ENCODE measurements at regions not wholly inside any gene's neighbourhood (a gene's known extent, or its start where the extent isn't known, plus 50 kb on each side); places are given as distances from the start of the nearest gene placed in this dataset.

DNA sequence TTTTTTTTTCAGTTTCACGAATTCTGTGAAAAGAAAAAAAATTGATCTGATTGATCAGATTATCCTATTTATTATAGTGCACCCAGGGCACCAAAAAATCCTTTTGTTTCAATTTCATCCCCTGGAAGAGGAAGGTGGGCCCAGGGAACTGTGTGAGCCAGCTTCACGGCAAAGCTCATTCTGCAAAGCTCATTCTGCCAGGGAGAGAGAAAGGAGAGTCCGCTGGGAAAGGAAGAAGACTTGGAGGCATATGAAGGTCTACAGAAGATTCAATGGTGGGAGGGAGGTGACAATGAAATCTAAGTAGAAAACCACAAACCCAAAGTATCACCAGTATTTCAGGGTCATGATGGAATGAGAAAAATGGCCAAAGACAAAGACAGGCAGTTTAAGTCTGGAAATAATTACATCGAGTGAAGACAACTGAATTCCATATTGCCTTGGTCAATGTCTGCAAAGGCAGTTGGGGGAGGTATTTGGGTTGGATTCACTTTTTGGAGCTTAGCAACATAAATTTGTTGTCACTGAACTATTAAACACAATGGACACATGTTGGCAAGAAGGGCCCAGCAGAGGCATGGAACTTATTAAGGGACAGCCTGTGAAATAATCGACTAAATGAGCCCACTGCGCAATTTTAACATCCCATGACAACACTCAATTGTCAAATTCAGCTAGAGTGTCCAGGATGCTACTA, 587.8 kb upstream of the MKI67 start:
- DNase-seq (ENCODE audit: low spot score) = no peak

DNA sequence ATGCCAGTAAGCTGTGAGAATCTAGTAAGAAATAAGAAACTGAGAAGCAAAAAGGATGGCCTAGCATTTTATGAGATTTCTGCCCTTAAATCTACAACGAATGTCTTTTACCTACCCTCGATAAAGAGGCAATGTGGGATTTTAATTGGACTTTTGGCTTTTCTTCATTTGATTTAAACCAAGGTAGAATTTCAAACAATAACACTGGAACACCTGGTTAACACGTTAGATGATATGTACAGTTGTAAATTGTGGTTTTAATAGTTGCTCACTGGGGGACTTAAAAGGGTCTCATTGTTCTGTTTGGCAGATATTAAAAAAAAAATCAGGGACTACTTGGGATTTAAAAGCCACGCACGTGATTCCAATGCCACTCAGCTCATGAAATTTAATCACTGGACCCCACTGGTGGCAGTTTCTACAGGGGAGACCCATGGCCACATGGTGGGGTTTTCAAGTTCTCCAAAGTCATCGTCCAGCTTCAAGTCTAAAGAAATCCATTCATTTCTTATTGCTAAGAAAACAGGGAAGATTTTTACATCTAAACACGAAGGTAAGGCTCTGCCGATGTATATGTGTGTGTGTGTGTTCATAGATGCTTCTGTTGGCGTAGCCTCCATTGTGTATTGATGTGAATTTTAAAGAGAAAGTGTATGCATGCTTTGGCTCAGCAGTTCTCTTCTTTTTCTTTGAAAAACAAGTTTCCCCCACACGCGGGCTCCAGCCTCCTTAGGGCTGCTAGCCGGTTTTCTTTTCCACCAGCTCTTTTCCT, 588.6 kb upstream of the MKI67 start:
- no peak for DNase-seq (ENCODE audit: low spot score)

DNA sequence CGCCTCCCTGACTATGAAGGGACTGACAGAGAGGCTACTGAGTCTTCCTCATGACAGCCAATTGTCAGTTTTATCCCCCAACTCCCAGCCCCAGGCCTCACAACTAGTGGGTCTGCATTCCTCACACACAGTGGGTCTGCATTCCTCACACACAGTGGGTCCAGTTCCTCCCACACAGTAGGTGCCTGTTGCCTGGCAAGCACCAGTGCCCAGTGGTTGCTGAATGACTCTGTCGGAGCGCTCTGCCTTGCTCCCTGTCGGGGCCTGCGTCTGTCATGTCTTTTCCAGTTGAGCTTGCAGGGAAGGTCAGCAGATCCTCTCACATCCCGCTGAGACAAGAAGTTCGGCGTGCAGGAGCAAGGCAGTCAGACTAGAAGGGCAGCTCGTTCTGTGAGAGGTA, 590.0 kb upstream of the MKI67 start:
- DNase-seq (ENCODE audit: low spot score) = no peak

DNA sequence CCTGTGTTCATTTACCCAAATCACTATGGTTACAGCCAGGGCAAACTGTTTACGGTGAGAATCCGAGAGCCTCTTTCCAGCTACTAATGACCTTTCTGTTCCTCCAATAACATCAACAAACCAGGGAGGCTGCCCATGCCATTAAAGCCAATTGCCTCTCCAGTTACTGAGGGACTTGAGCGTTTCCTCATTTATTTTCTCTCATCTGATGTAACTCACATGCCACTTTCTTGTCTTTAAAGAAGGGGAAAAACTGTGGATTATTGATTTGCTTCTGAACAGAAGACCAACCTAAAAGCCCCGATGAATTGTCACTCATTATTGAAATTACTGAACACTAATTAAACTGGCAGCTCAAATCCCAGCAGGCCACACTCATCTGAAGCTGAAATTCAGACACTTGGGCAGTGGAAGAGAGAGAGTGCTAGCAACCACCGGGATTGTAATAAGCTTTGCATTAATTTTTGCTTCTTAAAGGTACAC, 595.8 kb upstream of the MKI67 start:
- no peak for DNase-seq (ENCODE audit: low spot score)

DNA sequence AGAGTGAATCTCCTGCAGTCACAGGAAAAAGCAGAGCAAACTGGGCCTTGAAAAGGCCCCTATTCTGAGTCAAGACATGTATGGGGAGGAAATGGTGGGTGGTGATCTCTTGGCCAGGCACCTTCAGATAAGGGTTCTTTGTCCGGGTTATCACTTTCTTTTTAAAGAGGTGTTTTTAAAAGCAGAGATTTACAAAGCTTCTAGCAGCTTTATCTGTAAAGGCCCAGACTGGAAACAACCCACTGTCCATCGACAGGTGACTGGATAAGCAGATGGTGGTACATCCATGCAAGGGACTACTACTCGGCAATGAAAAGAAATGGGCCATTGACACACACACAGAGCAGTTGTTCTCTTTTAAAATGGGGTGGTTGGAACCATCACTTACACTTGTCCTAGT, 596.7 kb upstream of the MKI67 start:
- no peak for DNase-seq (ENCODE audit: low spot score)

DNA sequence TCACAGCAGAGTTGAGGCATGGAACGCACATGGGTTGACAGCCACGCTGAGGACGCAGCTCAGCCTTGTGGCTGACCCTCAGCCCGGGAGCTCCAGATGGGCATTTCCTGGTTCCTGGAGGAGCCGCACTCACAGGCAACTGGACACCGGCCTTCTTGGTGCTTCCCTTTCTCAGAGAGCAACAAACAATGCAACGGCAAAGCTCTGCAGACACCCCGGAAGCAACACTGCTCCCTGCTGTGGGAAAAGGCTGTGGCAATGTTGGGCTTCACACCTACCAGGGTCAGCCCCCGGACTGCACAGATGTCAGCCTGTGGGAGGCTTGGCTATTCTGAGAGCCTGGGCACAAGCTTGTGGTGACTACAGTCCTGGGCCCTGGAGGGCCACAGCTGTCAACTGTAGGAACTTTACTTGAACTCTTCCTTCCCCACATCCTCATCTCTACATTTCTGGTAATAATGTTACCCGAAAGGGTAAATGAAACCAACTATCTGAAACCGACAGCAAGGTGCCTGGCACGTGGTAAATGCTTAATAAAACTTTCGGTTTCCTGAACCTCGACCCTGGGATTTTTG, 597.5 kb upstream of the MKI67 start:
- DNase-seq (ENCODE audit: low spot score) = no peak

DNA sequence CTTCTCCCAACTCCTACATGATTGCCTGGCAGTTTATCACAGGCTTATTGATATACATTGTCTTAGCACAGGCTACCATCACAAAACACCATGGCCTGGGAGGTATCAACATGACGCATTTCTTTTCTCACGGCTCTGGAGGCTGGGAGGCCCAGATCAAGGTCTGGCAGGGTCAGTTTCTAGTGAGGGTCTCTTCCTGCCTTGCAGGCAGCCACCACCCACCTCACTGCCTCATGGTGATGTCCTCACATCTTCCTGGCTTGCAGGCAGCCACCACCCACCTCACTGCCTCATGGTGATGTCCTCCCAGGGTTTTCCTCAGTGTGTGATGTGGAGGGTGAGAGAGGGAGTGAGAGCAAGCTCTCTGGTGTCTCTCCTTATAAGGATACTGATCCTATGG, 599.3 kb upstream of the MKI67 start:
- DNase-seq (ENCODE audit: low spot score) = no peak

DNA sequence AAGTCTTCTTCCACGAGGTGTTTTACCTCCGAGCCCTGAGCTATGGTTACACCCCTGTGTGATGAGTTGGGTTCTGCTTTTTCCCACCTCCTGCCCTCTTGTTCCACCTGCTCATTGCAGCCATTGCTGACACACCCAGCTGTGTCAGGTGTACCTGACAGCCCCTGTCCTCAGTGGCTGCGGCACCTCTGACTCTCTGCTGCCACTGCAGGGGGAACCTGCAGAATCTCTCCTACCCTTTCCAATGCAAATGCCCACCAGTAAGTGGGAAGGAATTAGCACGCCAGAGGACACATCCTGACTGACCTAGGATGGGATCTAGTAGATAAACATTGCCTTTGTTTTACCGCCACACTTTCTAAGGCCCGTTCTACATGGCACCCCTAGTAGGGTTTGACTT, 600.9 kb upstream of the MKI67 start:
- no peak for DNase-seq (ENCODE audit: low spot score)

DNA sequence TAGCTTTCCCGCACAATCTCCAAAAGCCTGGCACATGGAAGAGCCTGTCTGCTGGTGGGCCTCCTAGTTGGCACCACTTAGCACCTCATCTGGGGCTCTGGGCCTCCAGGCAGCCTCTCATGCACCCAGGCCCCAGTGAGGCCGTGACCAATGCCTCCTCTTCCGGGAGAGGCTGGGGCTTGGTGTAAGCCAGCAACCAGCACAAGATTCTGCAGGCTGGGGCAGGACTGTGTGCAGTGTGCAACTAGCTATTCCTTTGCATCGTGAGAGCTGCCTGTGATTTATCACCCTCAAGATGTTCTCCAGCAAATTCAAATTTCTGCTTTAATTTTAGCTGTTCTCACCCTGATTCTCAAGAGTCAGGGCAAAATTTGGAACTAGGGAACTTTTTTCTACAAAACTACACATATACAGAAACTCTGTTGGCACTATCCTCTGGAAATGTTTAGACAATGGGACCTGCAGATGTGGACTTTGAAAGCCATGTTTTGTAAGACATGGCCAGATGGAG, 603.7 kb upstream of the MKI67 start:
- DNase-seq (ENCODE audit: low spot score) = no peak

DNA sequence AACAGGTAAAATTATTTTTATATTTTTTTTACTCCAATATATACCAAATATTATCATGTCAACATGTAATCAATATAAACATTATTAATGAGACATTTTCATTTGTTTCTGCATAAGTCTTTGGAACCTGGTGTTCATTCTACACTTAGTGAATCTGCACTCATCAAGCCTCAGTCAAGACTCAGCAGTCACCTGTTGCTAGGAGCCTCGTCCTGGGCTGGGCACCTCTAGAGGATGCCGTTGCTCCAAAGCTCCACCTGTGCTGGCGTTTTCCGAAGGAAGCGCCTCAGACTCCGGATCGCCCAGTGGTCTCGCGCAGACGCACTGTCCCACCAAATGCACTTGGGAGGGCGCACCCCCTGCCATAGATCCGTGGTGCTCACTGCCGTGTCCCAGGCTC, 604.7 kb upstream of the MKI67 start:
- no peak for DNase-seq (ENCODE audit: low spot score)

DNA sequence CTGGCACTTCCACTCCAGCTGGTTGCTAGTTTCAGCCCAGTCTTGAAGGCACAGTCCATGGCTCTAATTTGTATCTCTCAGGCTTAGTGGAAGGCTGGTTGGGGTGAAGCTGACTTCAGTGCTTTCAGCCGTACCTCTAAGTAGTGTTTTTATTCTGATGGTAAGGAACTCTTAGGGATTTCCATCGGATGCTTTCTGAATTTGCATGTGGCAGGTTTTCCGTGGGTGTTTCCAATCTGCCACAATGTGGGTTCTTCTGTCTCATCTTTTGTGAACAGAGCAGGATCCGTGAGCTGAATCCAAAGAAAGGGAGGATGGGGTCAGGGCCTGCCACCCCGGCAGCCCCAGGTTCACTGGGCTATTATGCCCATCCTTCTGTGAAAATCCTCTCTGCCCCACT, 607.9 kb upstream of the MKI67 start:
- DNase-seq (ENCODE audit: low spot score) = no peak

DNA sequence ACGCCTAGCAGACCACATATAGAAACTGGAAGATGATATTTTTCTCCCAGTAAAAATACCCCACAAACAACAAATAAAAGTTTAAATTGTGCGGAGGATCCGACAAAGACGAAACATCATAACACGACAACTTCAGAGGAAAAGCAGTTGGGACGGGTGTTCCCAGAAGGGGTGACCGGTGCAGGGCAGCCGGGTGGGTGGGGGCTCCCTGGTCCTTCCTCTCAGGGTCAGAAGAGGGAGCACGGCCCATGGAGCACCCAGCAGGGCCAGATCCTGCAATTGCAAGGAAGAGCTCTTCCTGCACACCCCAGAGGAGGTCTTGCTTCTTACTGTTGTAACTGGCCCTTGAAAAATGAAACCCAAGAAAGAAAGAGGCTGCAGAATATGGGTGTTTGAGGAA, 608.5 kb upstream of the MKI67 start:
- no peak for DNase-seq (ENCODE audit: low spot score)

DNA sequence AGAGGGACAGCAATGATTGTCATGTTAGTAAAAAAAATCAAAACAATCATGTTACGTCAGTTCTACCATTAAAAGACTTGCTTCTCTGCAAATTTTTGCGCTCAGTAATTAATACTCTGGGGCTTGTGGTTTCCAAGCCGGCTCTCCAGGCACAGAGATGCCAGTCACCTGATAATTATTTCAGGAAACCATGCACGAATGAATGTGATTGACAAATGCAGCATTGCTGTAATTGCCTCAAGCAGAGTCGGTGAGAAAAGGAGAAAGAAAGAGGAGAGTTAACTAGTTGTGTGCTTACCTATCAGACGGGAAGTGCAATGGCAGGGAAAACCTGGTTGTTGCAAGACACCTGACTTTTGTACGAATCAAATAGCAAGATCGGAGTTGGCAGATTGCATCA, 609.8 kb upstream of the MKI67 start:
- no peak for DNase-seq (ENCODE audit: low spot score)

DNA sequence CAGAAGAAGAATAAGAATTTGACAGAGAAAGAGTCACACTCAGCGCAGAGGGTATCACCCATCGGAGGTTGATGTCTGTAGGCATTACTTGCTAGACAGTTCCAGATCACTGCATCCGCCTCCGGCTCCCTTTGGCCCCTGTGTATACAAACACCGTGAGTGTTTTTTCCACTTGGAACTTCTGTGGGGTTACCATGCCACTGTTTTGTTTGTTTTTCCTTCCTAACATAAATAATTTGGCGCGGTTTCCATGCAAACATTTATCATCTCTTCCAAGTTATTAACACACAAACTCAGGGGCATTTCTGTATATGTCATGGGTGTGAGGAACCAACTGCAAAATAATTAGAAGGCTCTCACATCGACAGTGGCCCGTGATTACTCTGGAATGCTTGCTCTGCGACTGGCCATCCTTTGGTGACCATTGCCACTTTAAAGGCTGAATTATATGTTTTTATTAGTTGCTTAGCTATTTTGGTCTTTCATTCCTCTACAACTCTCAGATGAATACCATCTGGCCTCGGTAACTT, 612.2 kb upstream of the MKI67 start:
- no peak for DNase-seq (ENCODE audit: low spot score)

DNA sequence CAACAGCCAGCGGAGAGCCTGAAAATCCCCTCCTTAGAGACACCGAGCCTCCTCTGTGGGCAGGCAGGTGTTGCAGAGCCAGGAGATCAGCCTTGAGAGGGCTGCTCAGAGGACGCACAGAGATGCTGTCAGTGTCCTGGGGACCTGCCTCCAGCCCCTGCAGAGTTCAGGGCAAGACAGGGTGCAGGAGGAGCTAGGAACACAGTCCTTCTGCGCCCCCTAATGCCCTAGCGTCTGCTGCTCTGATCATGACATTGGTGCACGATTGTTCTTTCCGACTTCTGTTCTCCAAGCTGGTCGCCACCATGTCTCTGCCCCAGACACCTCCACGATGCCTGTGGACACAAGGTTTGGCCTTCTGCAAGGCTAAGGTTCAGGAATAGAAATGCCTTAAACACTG, 613.7 kb upstream of the MKI67 start:
- DNase-seq (ENCODE audit: low spot score) = no peak

DNA sequence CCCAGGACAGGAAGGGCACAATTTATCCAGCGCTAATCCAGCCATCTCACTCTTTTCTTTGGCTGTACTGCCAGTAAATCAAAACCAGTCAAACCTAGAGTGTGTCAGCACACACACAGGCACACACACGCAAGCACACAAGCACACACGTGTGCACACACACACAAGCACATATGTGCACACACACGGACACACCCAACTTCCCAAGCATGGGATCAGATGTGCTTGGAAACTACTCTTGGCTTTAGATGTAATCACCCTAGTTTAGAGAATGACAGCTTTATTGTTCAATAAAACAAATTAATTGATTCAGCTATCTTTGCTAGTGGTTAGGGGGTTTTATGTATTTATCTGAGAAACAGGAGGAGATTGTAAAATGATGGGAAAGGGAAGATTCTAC, 615.0 kb upstream of the MKI67 start:
- DNase-seq (ENCODE audit: low spot score) = no peak

DNA sequence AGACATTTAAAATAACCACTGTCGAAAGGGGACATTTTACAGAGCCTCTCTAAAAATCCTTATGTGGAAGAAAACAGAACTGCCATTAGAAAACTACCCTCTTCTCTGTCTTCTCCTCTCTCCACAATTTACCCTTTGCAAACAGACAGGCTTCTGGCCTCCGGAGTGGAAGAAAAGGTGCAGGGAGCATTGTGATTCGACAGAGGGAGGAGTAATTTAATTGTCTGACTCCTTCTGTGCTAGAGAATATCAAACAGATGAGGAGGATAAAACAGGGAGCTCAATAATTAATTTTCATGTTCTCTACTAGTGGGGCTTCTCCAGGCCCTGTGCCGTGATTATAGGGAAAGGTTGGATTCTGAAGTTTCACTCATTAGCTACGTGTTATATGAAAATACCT, 615.5 kb upstream of the MKI67 start:
- no peak for DNase-seq (ENCODE audit: low spot score)

DNA sequence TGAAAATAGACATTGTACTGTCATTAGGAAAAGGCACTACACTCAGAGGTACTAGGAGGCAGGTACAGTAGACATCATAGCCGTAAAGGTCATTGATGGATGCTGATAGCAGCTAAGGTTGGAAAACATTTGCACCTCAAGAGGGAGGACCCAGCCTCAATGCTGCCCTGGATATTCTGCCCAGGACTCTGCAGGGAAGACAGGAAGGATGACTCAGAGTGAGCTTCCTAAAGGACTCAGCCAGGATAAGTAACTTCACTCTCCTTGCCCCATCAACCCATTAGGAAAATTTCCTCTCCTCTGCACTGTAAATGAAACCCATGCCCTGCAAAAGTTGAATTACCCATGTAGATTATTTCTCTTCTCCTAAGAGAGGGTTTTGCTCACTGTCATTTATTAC, 617.9 kb upstream of the MKI67 start:
- no peak for DNase-seq (ENCODE audit: low spot score)

DNA sequence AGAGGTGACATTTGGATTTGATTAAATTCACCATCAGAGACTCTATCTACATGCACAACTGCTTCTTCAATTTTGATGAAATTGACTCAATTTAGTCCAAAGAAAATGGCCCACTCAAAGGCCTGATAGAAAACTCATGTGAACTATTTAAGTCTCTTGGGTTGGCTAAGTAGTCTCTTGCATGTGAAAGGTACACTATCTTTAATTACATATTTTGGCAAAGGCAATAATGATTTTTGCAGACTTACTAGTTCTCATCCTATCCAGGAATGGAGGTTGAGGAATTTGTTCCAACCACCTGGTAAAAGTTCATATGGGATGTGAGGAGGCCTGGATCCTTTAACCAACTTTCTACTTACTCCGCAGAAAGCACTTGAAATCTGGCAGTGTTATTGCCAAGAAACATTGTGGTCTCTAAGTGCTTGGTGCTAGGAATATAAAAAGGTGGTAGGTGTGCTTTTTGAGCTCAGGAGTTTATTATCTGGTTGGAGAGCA, 618.6 kb upstream of the MKI67 start:
- no peak for DNase-seq (ENCODE audit: low spot score)

DNA sequence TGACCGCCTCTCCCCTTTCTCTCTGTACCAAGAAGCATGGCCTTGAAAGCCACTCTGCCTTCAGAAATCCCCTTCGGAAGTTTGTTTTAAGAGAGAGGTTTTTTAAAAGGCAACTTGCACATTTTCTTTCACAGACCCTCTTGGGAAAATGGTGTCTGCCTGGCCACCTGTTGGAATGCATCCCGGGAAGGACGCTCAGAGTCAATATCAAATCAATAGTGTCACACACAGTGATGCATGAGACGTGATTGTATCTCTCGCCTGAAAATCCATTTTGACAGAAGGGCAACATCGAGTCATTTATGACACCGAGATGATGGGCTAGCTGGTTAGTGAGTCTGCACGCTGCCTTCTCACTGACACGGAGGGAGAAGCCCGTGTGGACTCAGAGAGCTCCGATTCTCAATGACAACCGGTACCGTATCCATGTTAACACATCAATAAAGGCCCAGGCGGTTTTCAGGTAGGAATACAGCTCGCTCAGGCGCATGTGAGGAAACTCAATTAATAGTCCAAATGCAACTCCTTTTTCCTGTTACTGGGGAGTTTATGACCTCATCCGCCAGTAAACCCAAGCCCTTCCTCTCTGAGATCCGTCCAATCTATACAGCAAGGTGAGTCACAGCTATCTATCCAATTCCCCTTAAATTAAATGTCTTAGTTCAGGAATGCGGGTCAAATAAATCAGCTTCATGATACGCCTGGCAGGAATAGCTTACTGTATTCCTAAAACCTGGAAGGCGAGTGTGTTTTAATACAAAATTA, 621.5 kb upstream of the MKI67 start:
- no peak for DNase-seq (ENCODE audit: low spot score)

DNA sequence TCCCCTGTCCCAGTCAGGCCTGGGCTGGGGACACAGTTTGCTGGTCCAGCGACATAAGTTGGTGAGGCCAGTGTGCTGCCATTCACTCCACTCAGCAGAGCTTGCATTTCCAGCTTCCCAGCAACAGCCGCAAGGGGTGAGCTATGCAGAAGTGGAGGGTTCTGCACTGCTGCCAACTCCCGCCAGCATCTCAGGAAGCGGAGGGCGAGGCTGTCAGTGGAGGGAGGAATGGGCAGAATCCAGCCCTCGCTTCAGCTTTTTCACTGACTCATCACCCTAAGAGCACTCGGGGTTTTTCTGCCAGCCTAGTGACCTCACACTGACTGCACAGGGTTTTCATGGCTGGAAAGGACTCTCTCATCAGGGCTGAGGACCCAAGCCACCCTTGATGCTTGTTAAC, 625.1 kb upstream of the MKI67 start:
- DNase-seq (ENCODE audit: low spot score) = no peak

DNA sequence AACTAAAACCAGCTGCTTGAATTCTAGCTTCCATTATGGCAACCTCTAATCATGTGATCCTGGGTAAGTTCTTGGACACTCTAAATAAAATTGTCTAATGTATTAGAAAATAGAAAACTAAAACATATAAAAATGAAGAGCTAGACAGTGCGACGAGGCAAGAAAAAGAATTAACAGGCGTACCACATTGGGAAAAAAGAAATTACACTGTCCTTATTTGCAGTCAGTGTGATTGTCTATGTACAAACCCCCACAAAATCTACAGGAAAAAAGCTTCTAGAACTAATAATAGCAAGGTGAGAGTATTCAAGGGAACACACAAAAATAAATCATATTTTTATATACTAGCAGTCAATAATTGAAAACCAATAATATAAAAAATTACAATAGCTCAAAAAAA, 625.6 kb upstream of the MKI67 start:
- DNase-seq (ENCODE audit: low spot score) = no peak

Data from AG20443 (cell line).